ENCODE measurements at regions not wholly inside any gene's neighbourhood (a gene's known extent, or its start where the extent isn't known, plus 50 kb on each side); places are given as distances from the start of the nearest gene placed in this dataset.

DNA sequence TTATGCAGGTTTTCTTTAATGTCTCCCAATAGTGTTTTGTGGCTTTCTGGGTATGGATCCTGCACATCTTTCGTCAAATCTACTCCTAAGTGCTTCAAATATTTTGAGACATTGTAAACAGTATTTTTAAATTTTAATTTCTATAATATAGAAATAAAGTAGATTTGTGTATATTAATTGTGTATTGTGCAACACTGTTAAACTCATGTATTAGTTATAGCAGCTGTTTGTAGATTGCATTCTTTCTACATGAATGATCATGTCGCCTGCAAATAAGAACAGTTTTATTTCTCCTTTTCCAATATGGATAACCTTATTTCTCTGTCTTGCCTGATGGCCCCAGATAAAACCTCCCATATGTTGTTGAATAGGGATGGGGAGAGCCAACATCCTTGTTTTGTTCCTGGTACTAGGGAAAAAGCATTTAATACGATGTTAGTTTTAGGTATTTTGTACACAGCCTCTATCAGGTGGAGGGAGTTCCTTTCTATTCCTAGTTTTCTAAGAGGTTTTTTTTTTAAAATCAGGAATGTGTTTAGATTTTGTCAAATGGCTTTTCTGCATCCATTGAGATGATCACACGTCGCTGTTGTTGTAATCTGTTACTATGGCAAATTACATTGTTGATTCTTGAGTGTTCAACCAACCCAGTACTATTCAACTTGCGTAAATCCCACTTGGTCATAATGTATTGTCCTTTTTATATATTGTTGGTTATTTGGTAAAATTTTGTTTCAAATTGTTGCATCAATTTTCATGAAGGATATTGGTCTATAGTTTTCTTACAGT is 71.1 kb upstream of the DGKG start:
- Histone ChIP-seq H3K79me2 (ENCODE audit: control insufficient read depth, insufficient read depth, low read length) (no peaks in the 10 kb centered on the region), H3K9me3 (ENCODE audit: control extremely low read depth in 1 of 3, control insufficient read depth in 2 of 3, insufficient read depth in 1 of 3, low read length in 2 of 3) (no peaks in the 10 kb centered on the region), H3K4me3 (ENCODE audit: control extremely low read depth in 1 of 5, extremely low read depth in 1 of 5, insufficient read depth in 1 of 5, low read depth in 2 of 5, low read length in 4 of 5) (no peak overlapping the region), H2AFZ (ENCODE audit: insufficient read depth, low read depth, low read length, poor library complexity, severe bottlenecking) (no peak overlapping the region), H3K27ac (ENCODE audit: low read length in 2 of 2) (no peak overlapping the region), H3K27me3 (replicated peaks in 1 of 4; ENCODE audit: control extremely low read depth in 1 of 4, control insufficient read depth in 3 of 4, insufficient read depth in 4 of 4, low read length in 3 of 4) (no peaks in the 10 kb centered on the region), H3K4me2 (replicated peaks; ENCODE audit: low read depth, low read length, poor library complexity, severe bottlenecking) (no peak overlapping the region), H3K9ac (ENCODE audit: low read length) (no peak overlapping the region), H3K4me1 (ENCODE audit: control insufficient read depth in 2 of 2, insufficient read depth in 2 of 2, low read length in 2 of 2) (no peaks in the 10 kb centered on the region), H3K36me3 (replicated peaks in 1 of 2; ENCODE audit: control extremely low read depth in 1 of 2, control insufficient read depth in 1 of 2, extremely low read depth in 1 of 2, insufficient read depth in 2 of 2, low read length in 1 of 2) (no peaks in the 10 kb centered on the region), H4K20me1 (ENCODE audit: control insufficient read depth, insufficient read depth, low read length, poor library complexity, severe bottlenecking) (no peaks in the 10 kb centered on the region)
- ATAC-seq (ENCODE audit: low read depth) (no peak), DNase-seq (no peak)
- no peaks in the 10 kb centered on the region for H3K27me3 Mint-ChIP-seq
- intact Hi-C loops (cut with micrococcal nuclease): no loop called here
- no peak for TF ChIP-seq EZH2 (IDR thresholded peaks at IDR 0.05; ENCODE audit: borderline replicate concordance, insufficient read depth, low read depth, low read length, poor library complexity, severe bottlenecking)
- TF ChIP-seq, protein P1, sequence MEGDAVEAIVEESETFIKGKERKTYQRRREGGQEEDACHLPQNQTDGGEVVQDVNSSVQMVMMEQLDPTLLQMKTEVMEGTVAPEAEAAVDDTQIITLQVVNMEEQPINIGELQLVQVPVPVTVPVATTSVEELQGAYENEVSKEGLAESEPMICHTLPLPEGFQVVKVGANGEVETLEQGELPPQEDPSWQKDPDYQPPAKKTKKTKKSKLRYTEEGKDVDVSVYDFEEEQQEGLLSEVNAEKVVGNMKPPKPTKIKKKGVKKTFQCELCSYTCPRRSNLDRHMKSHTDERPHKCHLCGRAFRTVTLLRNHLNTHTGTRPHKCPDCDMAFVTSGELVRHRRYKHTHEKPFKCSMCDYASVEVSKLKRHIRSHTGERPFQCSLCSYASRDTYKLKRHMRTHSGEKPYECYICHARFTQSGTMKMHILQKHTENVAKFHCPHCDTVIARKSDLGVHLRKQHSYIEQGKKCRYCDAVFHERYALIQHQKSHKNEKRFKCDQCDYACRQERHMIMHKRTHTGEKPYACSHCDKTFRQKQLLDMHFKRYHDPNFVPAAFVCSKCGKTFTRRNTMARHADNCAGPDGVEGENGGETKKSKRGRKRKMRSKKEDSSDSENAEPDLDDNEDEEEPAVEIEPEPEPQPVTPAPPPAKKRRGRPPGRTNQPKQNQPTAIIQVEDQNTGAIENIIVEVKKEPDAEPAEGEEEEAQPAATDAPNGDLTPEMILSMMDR (IDR thresholded peaks at IDR 0.05): no peak
- no CpG with 5 or more reads among the region's 6 CpGs for WGBS (ENCODE audit: insufficient coverage)
- CTCF ChIA-PET: no interaction called here
- H3K27ac Mint-ChIP-seq: no peak overlapping the region
- H3K4me3 Mint-ChIP-seq: no peak overlapping the region
- POLR2A ChIA-PET: no interaction called here
- H3K9me3 Mint-ChIP-seq (ENCODE audit: insufficient read depth): no peaks in the 10 kb centered on the region
- H3K4me1 Mint-ChIP-seq: peaks cover under 1% of the 10 kb centered on the region

GRCh38 chr3:186432189-186432588 is 70.2 kb upstream of the DGKG start:
- TF ChIP-seq, protein P1 (IDR thresholded peaks at IDR 0.05): no peak
- TF ChIP-seq EZH2 (IDR thresholded peaks at IDR 0.05; ENCODE audit: borderline replicate concordance, insufficient read depth, low read depth, low read length, poor library complexity, severe bottlenecking): no peak
- no peak overlapping the region for H3K4me3 ChIP-seq (ENCODE audit: control extremely low read depth in 1 of 5, extremely low read depth in 1 of 5, insufficient read depth in 1 of 5, low read depth in 2 of 5, low read length in 4 of 5)
- H3K79me2 ChIP-seq (ENCODE audit: control insufficient read depth, insufficient read depth, low read length): no peaks in the 10 kb centered on the region
- no peak overlapping the region for H3K9ac ChIP-seq (ENCODE audit: low read length)
- no peaks in the 10 kb centered on the region for H3K36me3 ChIP-seq (replicated peaks in 1 of 2; ENCODE audit: control extremely low read depth in 1 of 2, control insufficient read depth in 1 of 2, extremely low read depth in 1 of 2, insufficient read depth in 2 of 2, low read length in 1 of 2)
- intact Hi-C loops (cut with micrococcal nuclease): no loop called here
- H3K27ac ChIP-seq (ENCODE audit: low read length in 2 of 2): no peak overlapping the region
- peaks cover 0 to 6% of the 10 kb centered on the region in 2 donors for H3K4me1 ChIP-seq (ENCODE audit: control insufficient read depth in 2 of 2, insufficient read depth in 2 of 2, low read length in 2 of 2)
- H3K4me3 Mint-ChIP-seq: no peak overlapping the region
- whole genome bisulfite sequencing (ENCODE audit: insufficient coverage): 56% methylated on average over 3 of the region's 4 CpGs
- ATAC-seq (ENCODE audit: low read depth): no peak
- H3K27me3 Mint-ChIP-seq: no peaks in the 10 kb centered on the region
- no peak overlapping the region for H3K4me2 ChIP-seq (replicated peaks; ENCODE audit: low read depth, low read length, poor library complexity, severe bottlenecking)
- H3K4me1 Mint-ChIP-seq: peaks cover 8% of the 10 kb centered on the region
- no peaks in the 10 kb centered on the region for H3K27me3 ChIP-seq (replicated peaks in 1 of 4; ENCODE audit: control extremely low read depth in 1 of 4, control insufficient read depth in 3 of 4, insufficient read depth in 4 of 4, low read length in 3 of 4)
- ChIA-PET POLR2A (no interaction called here), CTCF (no interaction called here)
- no peak overlapping the region for H2AFZ ChIP-seq (ENCODE audit: insufficient read depth, low read depth, low read length, poor library complexity, severe bottlenecking)
- no peak overlapping the region for H3K27ac Mint-ChIP-seq
- DNase-seq: no peak
- no peaks in the 10 kb centered on the region for H3K9me3 ChIP-seq (ENCODE audit: control extremely low read depth in 1 of 3, control insufficient read depth in 2 of 3, insufficient read depth in 1 of 3, low read length in 2 of 3)
- H4K20me1 ChIP-seq (ENCODE audit: control insufficient read depth, insufficient read depth, low read length, poor library complexity, severe bottlenecking): no peaks in the 10 kb centered on the region
- no peaks in the 10 kb centered on the region for H3K9me3 Mint-ChIP-seq (ENCODE audit: insufficient read depth)

All from B cell (primary cell).